DLD1 (cell line): ENCODE measurements at regions not wholly inside any gene's neighbourhood (a gene's known extent, or its start where the extent isn't known, plus 50 kb on each side); places are given as distances from the start of the nearest gene placed in this dataset.

Source experiments
- in situ Hi-C: cut with HindIII; loops from 2 replicates; pipeline ENCODE4 v1.10.0; 2017; ENCODE audit warnings: low sequenced_read_pairs

- in situ Hi-C loops, result no loop called here
Measured at GRCh38 chr2:60106836-60107529, 446.5 kb downstream of the BCL11A start.

GRCh38 chr2:60105906-60106305 lies 447.5 kb downstream of the BCL11A start:
- in situ Hi-C loops, result no loop called here

GRCh38 chr2:60104514-60105505 lies 448.6 kb downstream of the BCL11A start:
- in situ Hi-C loops, result no loop called here

GRCh38 chr2:60100034-60100433 lies 453.4 kb downstream of the BCL11A start:
- in situ Hi-C loops, result no loop called here

- in situ Hi-C loops, result no loop called here
Measured at GRCh38 chr2:60098996-60099395, 454.5 kb downstream of the BCL11A start.

- in situ Hi-C loops, result no loop called here
Measured at GRCh38 chr2:60097298-60097697, 456.2 kb downstream of the BCL11A start.

GRCh38 chr2:60096556-60096955 lies 456.9 kb downstream of the BCL11A start:
- in situ Hi-C loops, result no loop called here

- in situ Hi-C loops, result no loop called here
Measured at GRCh38 chr2:60095903-60096302, 457.6 kb downstream of the BCL11A start.

- in situ Hi-C loops, result no loop called here
Measured at GRCh38 chr2:60095202-60095815, 458.1 kb downstream of the BCL11A start.

GRCh38 chr2:60094450-60094929 lies 459.0 kb downstream of the BCL11A start:
- in situ Hi-C loops, result no loop called here

- in situ Hi-C loops, result no loop called here
Measured at GRCh38 chr2:60092781-60093180, 460.7 kb downstream of the BCL11A start.

GRCh38 chr2:60091894-60092293 lies 461.6 kb downstream of the BCL11A start:
- in situ Hi-C loops, result no loop called here

GRCh38 chr2:60091266-60091665 lies 462.2 kb downstream of the BCL11A start:
- in situ Hi-C loops, result no loop called here

GRCh38 chr2:60079562-60079961 lies 473.9 kb downstream of the BCL11A start:
- in situ Hi-C loops, result no loop called here

GRCh38 chr2:60075048-60075447 lies 478.4 kb downstream of the BCL11A start:
- in situ Hi-C loops, result no loop called here

GRCh38 chr2:60073201-60073600 lies 480.3 kb downstream of the BCL11A start:
- in situ Hi-C loops, result no loop called here

- in situ Hi-C loops, result no loop called here
Measured at GRCh38 chr2:60072609-60073008, 480.8 kb downstream of the BCL11A start.

GRCh38 chr2:60071490-60071831 lies 482.0 kb downstream of the BCL11A start:
- in situ Hi-C loops, result no loop called here

- in situ Hi-C loops, result no loop called here
Measured at GRCh38 chr2:60070736-60071489, 482.5 kb downstream of the BCL11A start.

- in situ Hi-C loops, result no loop called here
Measured at GRCh38 chr2:60070196-60070595, 483.3 kb downstream of the BCL11A start.

GRCh38 chr2:60068755-60069154 lies 484.7 kb downstream of the BCL11A start:
- in situ Hi-C loops, result no loop called here
